GM13976 (cell line): ENCODE measurements at regions not wholly inside any gene's neighbourhood (a gene's known extent, or its start where the extent isn't known, plus 50 kb on each side); places are given as distances from the start of the nearest gene placed in this dataset.
A peak's percentile ranks its signal among the peaks of the same experiment; 100 is the strongest.

Source experiments
- DNase-seq: peaks from one replicate; pipeline ENCODE4 v3.0.0; 2012; ENCODE audit warnings: low spot score
- in situ Hi-C: fragments of 300-500 bp; cut with MboI; formaldehyde crosslinking; loops from one replicate; pipeline ENCODE4 v1.12.0; 2022; ENCODE audit warnings: low sequenced_read_pairs, mixed read lengths, inconsistent platforms; ENCODE audit not compliant: unreplicated experiment
- TF ChIP-seq, protein P1 (sequence below): IDR thresholded peaks from 2 replicates; pipeline ENCODE4 v1.5.1; 2012; ENCODE audit warnings: borderline replicate concordance, mild to moderate bottlenecking; ENCODE audit not compliant: insufficient read depth; ENCODE audit errors: extremely low read depth, missing control alignments, control extremely low read depth

DNA sequence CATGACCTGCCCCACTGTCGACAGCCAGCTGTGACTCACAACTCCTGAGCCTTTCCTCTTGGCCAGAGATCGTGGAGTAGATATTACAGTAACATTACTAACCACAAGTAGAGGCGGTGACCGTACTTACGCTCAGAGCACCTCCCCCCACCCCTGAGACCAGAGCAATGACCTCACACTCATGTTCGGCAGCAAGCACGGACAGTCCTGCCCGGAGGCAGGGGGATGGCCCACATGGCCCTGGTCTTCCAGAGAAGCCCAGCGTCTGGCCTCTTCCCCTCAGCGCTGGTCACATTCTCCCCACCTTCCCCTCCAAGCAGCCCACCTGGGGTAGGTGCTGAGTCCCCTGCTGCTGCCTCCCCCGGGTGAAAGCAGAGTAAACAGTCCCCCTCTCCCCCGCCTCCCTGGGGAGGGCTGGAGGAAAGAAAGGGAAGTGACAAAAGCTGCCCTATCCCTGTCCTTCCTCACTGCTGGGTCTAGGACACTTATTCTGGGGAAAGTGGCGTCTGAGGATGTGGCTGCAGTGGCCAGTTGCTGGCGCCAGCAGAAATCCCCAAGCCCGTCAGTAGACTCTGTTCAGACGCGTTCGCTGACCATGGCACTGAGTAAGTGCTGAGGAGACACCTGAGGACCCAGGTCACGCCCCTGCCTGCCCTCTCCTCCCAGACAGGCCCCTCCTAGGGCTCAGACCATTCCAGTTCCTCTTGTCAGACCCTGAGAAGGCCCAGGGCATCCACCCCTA lies 68.5 kb downstream of the MRPL14 start:
- in situ Hi-C loops: no loop called here
- DNase-seq: peak; percentile 85
- TF ChIP-seq, protein P1, sequence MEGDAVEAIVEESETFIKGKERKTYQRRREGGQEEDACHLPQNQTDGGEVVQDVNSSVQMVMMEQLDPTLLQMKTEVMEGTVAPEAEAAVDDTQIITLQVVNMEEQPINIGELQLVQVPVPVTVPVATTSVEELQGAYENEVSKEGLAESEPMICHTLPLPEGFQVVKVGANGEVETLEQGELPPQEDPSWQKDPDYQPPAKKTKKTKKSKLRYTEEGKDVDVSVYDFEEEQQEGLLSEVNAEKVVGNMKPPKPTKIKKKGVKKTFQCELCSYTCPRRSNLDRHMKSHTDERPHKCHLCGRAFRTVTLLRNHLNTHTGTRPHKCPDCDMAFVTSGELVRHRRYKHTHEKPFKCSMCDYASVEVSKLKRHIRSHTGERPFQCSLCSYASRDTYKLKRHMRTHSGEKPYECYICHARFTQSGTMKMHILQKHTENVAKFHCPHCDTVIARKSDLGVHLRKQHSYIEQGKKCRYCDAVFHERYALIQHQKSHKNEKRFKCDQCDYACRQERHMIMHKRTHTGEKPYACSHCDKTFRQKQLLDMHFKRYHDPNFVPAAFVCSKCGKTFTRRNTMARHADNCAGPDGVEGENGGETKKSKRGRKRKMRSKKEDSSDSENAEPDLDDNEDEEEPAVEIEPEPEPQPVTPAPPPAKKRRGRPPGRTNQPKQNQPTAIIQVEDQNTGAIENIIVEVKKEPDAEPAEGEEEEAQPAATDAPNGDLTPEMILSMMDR: no peak

DNA sequence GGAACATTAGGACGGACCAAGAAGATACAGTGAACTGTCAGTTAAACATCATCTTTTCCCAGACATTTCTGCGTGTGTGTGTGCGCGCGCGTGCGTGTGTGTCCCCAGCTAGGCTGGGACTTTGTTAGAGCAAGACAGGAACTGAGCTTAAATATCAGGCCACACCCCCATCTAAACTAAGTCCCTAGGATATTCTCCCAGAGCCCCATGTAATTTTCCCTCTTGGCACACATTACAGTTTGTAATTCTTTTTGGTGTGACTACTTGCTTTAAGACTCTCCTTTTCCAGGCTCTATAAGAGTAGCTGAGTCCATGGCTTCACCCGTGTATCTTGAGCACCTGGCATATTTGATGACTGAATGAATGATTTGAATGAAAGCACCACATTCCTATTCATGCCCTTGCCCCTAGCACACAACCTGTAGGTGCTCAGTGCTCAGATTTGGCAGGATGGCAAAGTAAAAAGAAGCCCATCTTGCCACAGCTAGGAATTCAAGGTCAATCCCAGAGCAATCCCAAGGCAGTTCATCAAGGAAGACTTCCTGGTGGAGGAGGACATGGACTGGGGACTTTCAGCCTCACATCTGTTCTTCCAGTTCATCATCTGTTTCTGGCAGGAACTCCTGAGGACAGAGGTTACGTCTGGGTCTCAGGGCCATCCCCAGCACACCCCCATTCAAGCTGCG lies 69.2 kb downstream of the MRPL14 start:
- TF ChIP-seq, protein P1: no peak
- in situ Hi-C loops: no loop called here

GRCh38 chr6:44057238-44057930 lies 69.9 kb downstream of the MRPL14 start:
- TF ChIP-seq, protein P1: no peak
- in situ Hi-C loops: no loop called here
- no peak for DNase-seq

More for the DNA sequence above, 69.2 kb downstream of the MRPL14 start:
- DNase-seq: no peak

GRCh38 chr6:44056392-44057237 lies 70.6 kb downstream of the MRPL14 start:
- TF ChIP-seq, protein P1: no peak
- in situ Hi-C loops: no loop called here
- no peak for DNase-seq

- in situ Hi-C loops: no loop called here
- DNase-seq: no peak
- TF ChIP-seq, protein P1: no peak
Measured at GRCh38 chr6:44054721-44055559, 72.3 kb downstream of the MRPL14 start.
